Natural killer cell (primary cell): ENCODE measurements at regions not wholly inside any gene's neighbourhood (a gene's known extent, or its start where the extent isn't known, plus 50 kb on each side); places are given as distances from the start of the nearest gene placed in this dataset.

ENCODE experiments used
- ATAC-seq, 3 donors: fragments of 150-1000 bp in 2 of 3; fragments of 200-7000 bp in 1 of 3; cut with Tn5 transposase; 1 replicate in 1 of 3; 2 replicates in 2 of 3; pipeline ENCODE4 v1.10.0; 2021; ENCODE audit warnings: mild to moderate bottlenecking in 2 of 3, moderate library complexity in 2 of 3
- DNase-seq, 2 donors: peaks; one replicate each; pipeline versions ENCODE4 v3.0.0 to v3.0.0-alpha.2; 2013 to 2021; ENCODE audit warnings: mixed read lengths in 1 of 2
- H3K27ac ChIP-seq: one replicate; pipeline ENCODE4 v1.5.1; 2013; ENCODE audit warnings: mild to moderate bottlenecking, low read length
- H3K27me3 ChIP-seq: one replicate; pipeline ENCODE4 v1.6.1; 2013; ENCODE audit warnings: low read length; ENCODE audit not compliant: control insufficient read depth, insufficient read depth
- H3K36me3 ChIP-seq: one replicate; pipeline ENCODE4 v1.6.1; 2013; ENCODE audit warnings: low read length; ENCODE audit not compliant: control insufficient read depth, insufficient read depth
- H3K4me1 ChIP-seq: one replicate; pipeline ENCODE4 v1.6.1; 2013; ENCODE audit warnings: low read length; ENCODE audit not compliant: control insufficient read depth, insufficient read depth
- H3K4me3 ChIP-seq: one replicate; pipeline ENCODE4 v1.5.1; 2013; ENCODE audit warnings: low read length
- H3K9me3 ChIP-seq: one replicate; pipeline ENCODE4 v1.6.1; 2013; ENCODE audit warnings: low read length; ENCODE audit not compliant: control insufficient read depth, insufficient read depth
- H3K27ac Mint-ChIP-seq, 2 donors: one replicate each; pipeline ENCODE4 v1.8.0; 2022; ENCODE audit warnings: mild to moderate bottlenecking in 2 of 2, mixed read lengths in 2 of 2, moderate library complexity in 1 of 2
- H3K27me3 Mint-ChIP-seq, 2 donors: one replicate each; pipeline ENCODE4 v1.8.0; 2022; ENCODE audit warnings: low read depth in 2 of 2, mixed read lengths in 2 of 2
- H3K36me3 Mint-ChIP-seq: one replicate; pipeline ENCODE4 v1.8.0; 2022; ENCODE audit warnings: mixed read lengths
- H3K4me1 Mint-ChIP-seq, 2 donors: one replicate each; pipeline ENCODE4 v1.8.0; 2022; ENCODE audit warnings: mixed read lengths in 2 of 2
- H3K4me3 Mint-ChIP-seq: one replicate; pipeline ENCODE4 v1.8.0; 2022; ENCODE audit warnings: mild to moderate bottlenecking, moderate library complexity, mixed read lengths
- H3K9me3 Mint-ChIP-seq, 2 donors: one replicate each; pipeline ENCODE4 v1.8.0; 2022; ENCODE audit warnings: mixed read lengths in 2 of 2
- CTCF ChIP-seq: fragments of 200-600 bp; IDR thresholded peaks from one replicate; pipeline ENCODE4 v1.8.0; 2022; ENCODE audit warnings: antibody characterized with exemption
- WGBS: methylation state at CpG from one replicate; pipeline ENCODE4 v1.1.7; 2013; ENCODE audit warnings: missing lambda C conversion rate; ENCODE audit not compliant: insufficient coverage; 5-methylcytosine and 5-hydroxymethylcytosine counted together
- intact Hi-C: fragments of 100-400 bp; cut with micrococcal nuclease; formaldehyde crosslinking; loops from one replicate; pipeline ENCODE4 v1.14.2; 2022

- ATAC-seq (no peak), DNase-seq (no peak)
- no peak overlapping the region for H3K4me3 ChIP-seq
- H3K4me1 Mint-ChIP-seq, result no peaks in the 10 kb centered on the region
- intact Hi-C loops, result no loop called here
- H3K36me3 Mint-ChIP-seq, result peaks cover 11% of the 10 kb centered on the region
- no peak for TF ChIP-seq CTCF
- no peaks in the 10 kb centered on the region for H3K9me3 ChIP-seq
- H3K4me1 ChIP-seq, result no peaks in the 10 kb centered on the region
- no peak overlapping the region for H3K27ac ChIP-seq
- H3K9me3 Mint-ChIP-seq, result peaks cover 8 to 14% of the 10 kb centered on the region in 2 donors
- no peaks in the 10 kb centered on the region for H3K27me3 ChIP-seq
- no peaks in the 10 kb centered on the region for H3K36me3 ChIP-seq
- no peaks in the 10 kb centered on the region for H3K27me3 Mint-ChIP-seq
- H3K4me3 Mint-ChIP-seq, result no peak overlapping the region
- no peak overlapping the region for H3K27ac Mint-ChIP-seq
- no CpG with 5 or more reads among the region's 1 CpG for WGBS
Measured at GRCh38 chr16:61057635-61058034, 978.6 kb downstream of the CDH8 start.

GRCh38 chr16:61050547-61050946 lies 985.7 kb downstream of the CDH8 start:
- Histone ChIP-seq H3K9me3 (peaks cover 6% of the 10 kb centered on the region), H3K27ac (no peak overlapping the region), H3K4me1 (no peaks in the 10 kb centered on the region), H3K4me3 (no peak overlapping the region), H3K27me3 (no peaks in the 10 kb centered on the region), H3K36me3 (no peaks in the 10 kb centered on the region)
- no peaks in the 10 kb centered on the region for H3K4me1 Mint-ChIP-seq
- no peak for TF ChIP-seq CTCF
- H3K27ac Mint-ChIP-seq, result no peak overlapping the region
- H3K27me3 Mint-ChIP-seq, result no peaks in the 10 kb centered on the region
- intact Hi-C loops, result no loop called here
- no peak for ATAC-seq
- no peak overlapping the region for H3K4me3 Mint-ChIP-seq
- WGBS, result 84% methylated on average over 11 of the region's 11 CpGs
- peaks cover 10 to 12% of the 10 kb centered on the region in 2 donors for H3K9me3 Mint-ChIP-seq
- H3K36me3 Mint-ChIP-seq, result peaks cover 8% of the 10 kb centered on the region
- no peak for DNase-seq

GRCh38 chr16:61045931-61046330 lies 990.3 kb downstream of the CDH8 start:
- intact Hi-C loops, result no loop called here
- Histone ChIP-seq H3K36me3 (no peaks in the 10 kb centered on the region), H3K4me3 (no peak overlapping the region), H3K4me1 (no peaks in the 10 kb centered on the region), H3K9me3 (peaks cover 6% of the 10 kb centered on the region), H3K27ac (no peak overlapping the region), H3K27me3 (no peaks in the 10 kb centered on the region)
- Mint-ChIP-seq H3K4me1 (no peaks in the 10 kb centered on the region), H3K27me3 (no peaks in the 10 kb centered on the region), H3K9me3 (peaks cover 12 to 19% of the 10 kb centered on the region in 2 donors), H3K4me3 (no peak overlapping the region), H3K27ac (no peak overlapping the region), H3K36me3 (peaks cover 15% of the 10 kb centered on the region)
- 47% methylated on average over 4 of the region's 4 CpGs for WGBS
- DNase-seq (no peak), ATAC-seq (no peak)
- no peak for TF ChIP-seq CTCF

GRCh38 chr16:61042737-61043136 lies 993.5 kb downstream of the CDH8 start:
- intact Hi-C loops, result no loop called here
- Histone ChIP-seq H3K9me3 (no peaks in the 10 kb centered on the region), H3K27ac (no peak overlapping the region), H3K4me3 (no peak overlapping the region), H3K4me1 (no peaks in the 10 kb centered on the region), H3K27me3 (no peaks in the 10 kb centered on the region), H3K36me3 (no peaks in the 10 kb centered on the region)
- DNase-seq, result no peak
- Mint-ChIP-seq H3K27me3 (no peaks in the 10 kb centered on the region), H3K4me3 (no peak overlapping the region), H3K36me3 (peaks cover 9% of the 10 kb centered on the region), H3K9me3 (peaks cover 3 to 15% of the 10 kb centered on the region in 2 donors), H3K27ac (no peak overlapping the region), H3K4me1 (no peaks in the 10 kb centered on the region)
- no peak for ATAC-seq
- TF ChIP-seq CTCF, result no peak
- WGBS, result 22% methylated on average over 2 of the region's 3 CpGs
